ENCODE measurements at regions not wholly inside any gene's neighbourhood (a gene's known extent, or its start where the extent isn't known, plus 50 kb on each side); places are given as distances from the start of the nearest gene placed in this dataset.

GRCh38 chr7:54810401-54810800, 51.4 kb upstream of the SEC61G start:
- DNase-seq = no peak

GRCh38 chr7:54811041-54811845, 52.2 kb upstream of the SEC61G start:
- DNase-seq = no peak

- no peak for DNase-seq
These were observed 52.8 kb upstream of the SEC61G start for GRCh38 chr7:54811846-54812254.

- DNase-seq = no peak
These were observed 53.8 kb upstream of the SEC61G start for GRCh38 chr7:54812756-54813322.

GRCh38 chr7:54813398-54813797, 54.4 kb upstream of the SEC61G start:
- DNase-seq = no peak

GRCh38 chr7:54814401-54814800, 55.4 kb upstream of the SEC61G start:
- no peak for DNase-seq

GRCh38 chr7:54817152-54817551, 58.1 kb upstream of the SEC61G start:
- DNase-seq = no peak

- DNase-seq = no peak
These were observed 64.8 kb upstream of the SEC61G start for GRCh38 chr7:54823776-54824175.

- DNase-seq = no peak
These were observed 65.6 kb upstream of the SEC61G start for GRCh38 chr7:54824655-54825054.

- DNase-seq = no peak
These were observed 66.4 kb upstream of the SEC61G start for GRCh38 chr7:54825368-54825767.

- DNase-seq = no peak
These were observed 68.7 kb upstream of the SEC61G start for GRCh38 chr7:54827734-54828133.

GRCh38 chr7:54831046-54831643, 72.1 kb upstream of the SEC61G start:
- DNase-seq = no peak

GRCh38 chr7:54831644-54832095, 72.7 kb upstream of the SEC61G start:
- DNase-seq = no peak

- no peak for DNase-seq
These were observed 74.0 kb upstream of the SEC61G start for GRCh38 chr7:54833001-54833467.

GRCh38 chr7:54837168-54837567, 78.2 kb upstream of the SEC61G start:
- no peak for DNase-seq

GRCh38 chr7:54837761-54838160, 78.8 kb upstream of the SEC61G start:
- no peak for DNase-seq

- no peak for DNase-seq
These were observed 79.3 kb upstream of the SEC61G start for GRCh38 chr7:54838175-54838910.

- peak; percentile 4 for DNase-seq
These were observed 80.7 kb upstream of the SEC61G start for GRCh38 chr7:54839575-54840213.

- DNase-seq = peak; percentile 15
These were observed 83.0 kb upstream of the SEC61G start for GRCh38 chr7:54841772-54842697.

GRCh38 chr7:54843841-54844355, 84.9 kb upstream of the SEC61G start:
- DNase-seq = no peak

- no peak for DNase-seq
These were observed 87.3 kb upstream of the SEC61G start for GRCh38 chr7:54846273-54846672.
